ENCODE measurements at regions not wholly inside any gene's neighbourhood (a gene's known extent, or its start where the extent isn't known, plus 50 kb on each side); places are given as distances from the start of the nearest gene placed in this dataset.
"Not testable (repeated sequence)": the region's sequence is repeated elsewhere in the genome, so short reads cannot be mapped to it uniquely, and the experiment has no call there.

- DNase-seq (ENCODE audit: low spot score) = no peak
These were observed 92.0 kb upstream of the FAM13C start for GRCh38 chr10:59454171-59454919.

- DNase-seq (ENCODE audit: low spot score) = no peak
These were observed 86.3 kb upstream of the FAM13C start for GRCh38 chr10:59448616-59449015.

DNA sequence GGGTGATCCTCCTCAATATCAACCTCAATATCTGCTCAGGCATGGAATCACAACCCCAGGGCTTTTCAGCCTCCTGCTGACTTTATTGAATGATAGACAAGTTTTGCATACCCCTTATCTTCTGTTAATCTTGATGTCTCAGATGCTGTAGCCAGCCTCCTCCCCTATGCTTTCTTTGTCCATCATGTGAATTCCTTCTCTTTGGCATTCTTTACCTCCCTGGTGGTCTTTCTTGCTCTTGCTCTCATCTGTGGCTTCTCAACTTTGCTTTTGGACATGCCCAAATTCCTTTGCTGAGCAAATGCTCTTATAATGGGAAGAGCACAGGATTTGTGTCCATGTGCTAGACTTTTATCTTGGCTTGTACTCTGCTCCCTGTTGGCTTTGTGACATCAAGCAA, 73.4 kb upstream of the FAM13C start:
- no peak for DNase-seq (ENCODE audit: low spot score)

DNA sequence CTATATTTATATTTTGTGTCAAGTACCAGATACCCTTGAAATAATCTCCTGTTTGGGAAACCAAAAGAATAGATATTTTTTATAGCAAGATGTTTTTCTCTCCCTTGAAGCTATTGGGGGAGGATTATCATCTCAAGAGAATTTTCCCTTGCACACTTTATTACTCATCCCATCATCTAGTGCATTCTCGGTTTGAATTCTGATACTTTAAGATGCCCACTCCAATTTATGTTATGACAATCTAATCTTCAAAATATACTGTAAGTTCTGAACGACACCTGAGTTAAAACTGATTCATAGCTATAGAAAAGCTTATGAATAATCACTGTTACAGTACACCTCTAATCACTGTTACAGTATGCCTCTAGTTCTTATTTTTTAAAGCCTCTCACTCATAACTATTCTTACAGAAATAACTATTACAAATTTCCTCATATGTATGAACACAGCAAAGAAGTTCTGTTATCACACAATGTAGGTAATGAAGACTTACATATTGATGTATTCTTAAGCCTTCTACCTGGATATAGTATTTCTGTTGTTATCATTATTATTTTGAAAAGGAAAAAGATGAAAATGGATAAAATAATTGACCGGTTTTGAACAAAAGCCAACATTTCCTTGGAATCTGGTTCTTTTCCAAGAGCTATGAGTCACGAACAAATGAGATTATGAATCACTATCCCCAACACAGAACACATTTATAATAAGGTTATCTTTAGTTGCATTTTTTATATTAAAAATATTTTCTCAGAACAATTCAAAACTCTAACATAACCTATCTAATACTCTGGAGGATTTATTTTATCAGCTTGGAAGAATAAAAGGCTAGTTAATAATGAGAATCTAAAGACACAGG, 72.3 kb upstream of the FAM13C start:
- no peak for DNase-seq (ENCODE audit: low spot score)

GRCh38 chr10:59433720-59434428, 71.5 kb upstream of the FAM13C start:
- DNase-seq (ENCODE audit: low spot score) = no peak

DNA sequence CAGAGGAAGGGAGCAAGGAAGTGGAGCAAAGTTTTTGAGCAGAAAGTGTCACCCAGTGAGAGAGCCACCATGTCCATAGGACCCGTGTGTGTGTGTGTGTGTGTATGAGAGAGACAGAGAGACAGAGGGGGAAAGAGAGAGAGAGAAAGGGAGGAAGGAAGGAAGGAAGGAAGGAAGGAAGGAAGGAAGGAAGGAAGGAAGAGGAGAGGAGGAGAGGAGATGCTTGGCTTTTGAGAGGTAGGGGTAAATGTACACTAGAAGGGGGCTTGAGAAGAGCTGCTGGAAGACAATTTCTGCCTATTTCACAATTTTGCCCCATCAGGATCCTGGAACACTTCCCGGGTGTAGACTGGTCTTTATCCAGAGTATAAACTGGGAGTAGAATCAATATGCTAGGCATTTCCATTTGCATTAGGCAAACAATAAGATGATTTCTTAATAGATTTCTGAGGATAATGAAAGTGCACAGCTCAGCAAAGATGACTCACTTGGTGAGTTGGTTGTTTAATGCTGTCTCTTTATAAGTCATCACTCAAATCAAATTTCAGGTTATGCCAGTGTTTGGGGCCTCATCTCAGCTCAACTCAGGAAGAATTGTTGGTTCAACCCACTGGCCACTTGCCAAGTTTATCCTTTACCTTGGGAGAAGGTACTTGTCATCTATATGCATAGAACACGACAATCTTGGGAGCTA, 70.0 kb upstream of the FAM13C start:
- DNase-seq (ENCODE audit: low spot score) = no peak

GRCh38 chr10:59413795-59414194, 51.4 kb upstream of the FAM13C start:
- DNase-seq (ENCODE audit: low spot score) = not testable (repeated sequence)

Measured in globus pallidus (tissue), 1 donor.